ENCODE measurements at regions not wholly inside any gene's neighbourhood (a gene's known extent, or its start where the extent isn't known, plus 50 kb on each side); places are given as distances from the start of the nearest gene placed in this dataset.
A peak's percentile ranks its signal among the peaks of the same experiment; 100 is the strongest.

DNA sequence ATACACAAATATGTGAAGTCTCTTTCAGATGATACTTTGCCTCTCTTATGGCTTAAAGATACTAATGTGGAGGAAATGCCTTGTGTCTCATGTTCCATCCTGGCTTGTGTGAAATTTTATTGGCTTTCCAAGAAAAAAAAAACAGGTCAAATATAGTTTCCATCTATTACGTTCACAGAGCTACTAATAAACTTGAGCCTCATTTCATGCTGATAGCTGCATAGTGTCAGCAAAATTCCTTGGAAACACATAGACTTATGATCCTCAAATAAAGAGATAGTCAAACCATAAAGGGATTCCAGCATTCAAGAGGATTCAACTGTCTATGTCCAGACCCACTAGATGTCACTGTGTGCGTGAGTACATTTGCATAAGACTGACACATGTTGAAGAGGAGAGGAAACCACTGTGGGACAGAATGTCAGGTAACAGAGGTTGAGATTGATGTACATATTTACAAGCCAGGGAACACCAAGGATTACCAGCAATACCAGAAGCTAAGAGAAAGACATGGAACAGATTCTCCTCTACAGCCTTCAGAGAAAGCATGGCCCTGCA lies 266.6 kb downstream of the COL12A1 start:
- peak; percentile 34 for FAIRE-seq
- peaks cover 31% of the 10 kb centered on the region for H3K4me1 Mint-ChIP-seq (ENCODE audit: low read depth, unreplicated experiment)
- no peaks in the 10 kb centered on the region for H3K9me3 Mint-ChIP-seq (ENCODE audit: unreplicated experiment)
- H3K4me2 ChIP-seq (ENCODE audit: low read length) = no peak overlapping the region
- H3K9ac ChIP-seq (ENCODE audit: low read length) = no peak overlapping the region
- H3K27me3 ChIP-seq (ENCODE audit: insufficient read depth, low read length) = no peaks in the 10 kb centered on the region
- no peak overlapping the region for H2AFZ ChIP-seq (ENCODE audit: low read depth, low read length)
- no peak for DNase-seq (ENCODE audit: low read depth)
- no peak overlapping the region for H3K27ac ChIP-seq (ENCODE audit: low read depth, low read length)
- H3K4me1 ChIP-seq (ENCODE audit: insufficient read depth, low read length) = peaks cover 11% of the 10 kb centered on the region
- H3K27me3 Mint-ChIP-seq (ENCODE audit: low read depth, unreplicated experiment) = no peaks in the 10 kb centered on the region
- H3K4me3 ChIP-seq (ENCODE audit: insufficient read depth, low read depth, low read length) = no peak overlapping the region
- H3K9me3 ChIP-seq (ENCODE audit: insufficient read depth, low read depth, low read length) = no peaks in the 10 kb centered on the region
- no peaks in the 10 kb centered on the region for H3K36me3 Mint-ChIP-seq (ENCODE audit: low read depth, unreplicated experiment)
- H4K20me1 ChIP-seq (ENCODE audit: insufficient read depth, low read length) = no peaks in the 10 kb centered on the region
- no peak overlapping the region for H3K27ac Mint-ChIP-seq (ENCODE audit: unreplicated experiment)
- H3K79me2 ChIP-seq (ENCODE audit: insufficient read depth, low read length) = no peaks in the 10 kb centered on the region
- H3K4me3 Mint-ChIP-seq (ENCODE audit: unreplicated experiment) = no peak overlapping the region
- TF ChIP-seq EZH2 (IDR thresholded peaks at IDR 0.05; ENCODE audit: insufficient read depth, low read length) = no peak
- TF ChIP-seq, protein P1, sequence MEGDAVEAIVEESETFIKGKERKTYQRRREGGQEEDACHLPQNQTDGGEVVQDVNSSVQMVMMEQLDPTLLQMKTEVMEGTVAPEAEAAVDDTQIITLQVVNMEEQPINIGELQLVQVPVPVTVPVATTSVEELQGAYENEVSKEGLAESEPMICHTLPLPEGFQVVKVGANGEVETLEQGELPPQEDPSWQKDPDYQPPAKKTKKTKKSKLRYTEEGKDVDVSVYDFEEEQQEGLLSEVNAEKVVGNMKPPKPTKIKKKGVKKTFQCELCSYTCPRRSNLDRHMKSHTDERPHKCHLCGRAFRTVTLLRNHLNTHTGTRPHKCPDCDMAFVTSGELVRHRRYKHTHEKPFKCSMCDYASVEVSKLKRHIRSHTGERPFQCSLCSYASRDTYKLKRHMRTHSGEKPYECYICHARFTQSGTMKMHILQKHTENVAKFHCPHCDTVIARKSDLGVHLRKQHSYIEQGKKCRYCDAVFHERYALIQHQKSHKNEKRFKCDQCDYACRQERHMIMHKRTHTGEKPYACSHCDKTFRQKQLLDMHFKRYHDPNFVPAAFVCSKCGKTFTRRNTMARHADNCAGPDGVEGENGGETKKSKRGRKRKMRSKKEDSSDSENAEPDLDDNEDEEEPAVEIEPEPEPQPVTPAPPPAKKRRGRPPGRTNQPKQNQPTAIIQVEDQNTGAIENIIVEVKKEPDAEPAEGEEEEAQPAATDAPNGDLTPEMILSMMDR (IDR thresholded peaks at IDR 0.05; ENCODE audit: insufficient read depth, low read depth, low read length) = no peak
- H3K36me3 ChIP-seq (ENCODE audit: insufficient read depth, low read length) = no peaks in the 10 kb centered on the region

DNA sequence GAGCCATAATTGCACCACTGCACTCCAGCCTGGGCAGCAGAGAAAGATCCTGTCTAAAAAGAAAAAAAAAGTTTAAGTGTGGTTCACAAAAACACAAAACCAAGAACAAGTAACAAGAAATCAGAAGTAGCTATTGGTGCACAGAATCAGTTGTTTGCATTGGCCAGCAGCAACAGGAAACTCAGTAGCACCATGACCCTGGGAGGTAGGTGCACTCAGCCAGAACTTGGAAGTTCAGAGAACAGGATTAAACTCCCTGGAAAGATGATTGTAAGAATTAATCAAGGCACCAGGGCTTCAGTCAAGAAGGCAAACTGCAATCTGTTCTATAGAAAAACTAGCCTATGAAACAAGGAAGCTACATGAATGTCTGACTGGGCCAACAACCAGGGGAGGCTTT lies 267.9 kb downstream of the COL12A1 start:
- no peak overlapping the region for H2AFZ ChIP-seq (ENCODE audit: low read depth, low read length)
- Mint-ChIP-seq H3K36me3 (ENCODE audit: low read depth, unreplicated experiment) (no peaks in the 10 kb centered on the region), H3K9me3 (ENCODE audit: unreplicated experiment) (no peaks in the 10 kb centered on the region), H3K27me3 (ENCODE audit: low read depth, unreplicated experiment) (no peaks in the 10 kb centered on the region), H3K4me3 (ENCODE audit: unreplicated experiment) (no peak overlapping the region), H3K4me1 (ENCODE audit: low read depth, unreplicated experiment) (peaks cover 31% of the 10 kb centered on the region), H3K27ac (ENCODE audit: unreplicated experiment) (no peak overlapping the region)
- no peak overlapping the region for H3K4me3 ChIP-seq (ENCODE audit: insufficient read depth, low read depth, low read length)
- no peaks in the 10 kb centered on the region for H3K9me3 ChIP-seq (ENCODE audit: insufficient read depth, low read depth, low read length)
- H3K27ac ChIP-seq (ENCODE audit: low read depth, low read length) = no peak overlapping the region
- H3K4me2 ChIP-seq (ENCODE audit: low read length) = no peak overlapping the region
- no peaks in the 10 kb centered on the region for H3K79me2 ChIP-seq (ENCODE audit: insufficient read depth, low read length)
- H3K9ac ChIP-seq (ENCODE audit: low read length) = no peak overlapping the region
- no peak for TF ChIP-seq EZH2 (IDR thresholded peaks at IDR 0.05; ENCODE audit: insufficient read depth, low read length)
- TF ChIP-seq, protein P1 (IDR thresholded peaks at IDR 0.05; ENCODE audit: insufficient read depth, low read depth, low read length) = no peak
- peaks cover 11% of the 10 kb centered on the region for H3K4me1 ChIP-seq (ENCODE audit: insufficient read depth, low read length)
- DNase-seq (ENCODE audit: low read depth) (no peak), FAIRE-seq (no peak)
- no peaks in the 10 kb centered on the region for H3K36me3 ChIP-seq (ENCODE audit: insufficient read depth, low read length)
- no peaks in the 10 kb centered on the region for H4K20me1 ChIP-seq (ENCODE audit: insufficient read depth, low read length)
- H3K27me3 ChIP-seq (ENCODE audit: insufficient read depth, low read length) = no peaks in the 10 kb centered on the region

DNA sequence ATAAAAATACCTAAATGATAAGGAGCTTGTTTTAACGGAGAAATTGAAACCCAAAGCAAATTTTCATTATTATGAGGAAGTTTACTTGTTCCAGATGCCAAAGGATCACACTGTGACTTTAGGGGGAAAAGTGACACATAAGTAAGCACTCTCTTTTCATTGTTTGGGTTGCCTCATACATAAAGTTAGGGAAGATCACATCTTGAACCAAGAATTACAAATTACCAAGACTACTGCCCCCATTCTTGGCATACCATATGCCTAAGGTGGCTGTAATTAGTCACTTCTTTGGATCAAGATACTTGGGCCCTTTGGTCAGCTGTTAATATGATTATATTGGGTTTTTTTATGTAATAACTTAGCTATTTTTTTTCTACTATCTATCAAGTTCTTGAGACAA lies 269.0 kb downstream of the COL12A1 start:
- no peak for FAIRE-seq
- no peak overlapping the region for H3K27ac Mint-ChIP-seq (ENCODE audit: unreplicated experiment)
- H3K79me2 ChIP-seq (ENCODE audit: insufficient read depth, low read length) = no peaks in the 10 kb centered on the region
- no peaks in the 10 kb centered on the region for H4K20me1 ChIP-seq (ENCODE audit: insufficient read depth, low read length)
- H3K27ac ChIP-seq (ENCODE audit: low read depth, low read length) = no peak overlapping the region
- TF ChIP-seq, protein P1 (IDR thresholded peaks at IDR 0.05; ENCODE audit: insufficient read depth, low read depth, low read length) = no peak
- TF ChIP-seq EZH2 (IDR thresholded peaks at IDR 0.05; ENCODE audit: insufficient read depth, low read length) = no peak
- H2AFZ ChIP-seq (ENCODE audit: low read depth, low read length) = no peak overlapping the region
- peaks cover 26% of the 10 kb centered on the region for H3K4me1 Mint-ChIP-seq (ENCODE audit: low read depth, unreplicated experiment)
- H3K4me3 ChIP-seq (ENCODE audit: insufficient read depth, low read depth, low read length) = no peak overlapping the region
- H3K9ac ChIP-seq (ENCODE audit: low read length) = no peak overlapping the region
- no peaks in the 10 kb centered on the region for H3K9me3 ChIP-seq (ENCODE audit: insufficient read depth, low read depth, low read length)
- no peaks in the 10 kb centered on the region for H3K36me3 Mint-ChIP-seq (ENCODE audit: low read depth, unreplicated experiment)
- H3K4me3 Mint-ChIP-seq (ENCODE audit: unreplicated experiment) = no peak overlapping the region
- H3K4me2 ChIP-seq (ENCODE audit: low read length) = peak overlapping the region; percentile 29
- H3K27me3 Mint-ChIP-seq (ENCODE audit: low read depth, unreplicated experiment) = no peaks in the 10 kb centered on the region
- peaks cover 16% of the 10 kb centered on the region for H3K4me1 ChIP-seq (ENCODE audit: insufficient read depth, low read length)
- peak; percentile 80 for DNase-seq (ENCODE audit: low read depth)
- H3K36me3 ChIP-seq (ENCODE audit: insufficient read depth, low read length) = no peaks in the 10 kb centered on the region
- no peaks in the 10 kb centered on the region for H3K27me3 ChIP-seq (ENCODE audit: insufficient read depth, low read length)
- no peaks in the 10 kb centered on the region for H3K9me3 Mint-ChIP-seq (ENCODE audit: unreplicated experiment)

Data from astrocyte (in vitro differentiated cells and primary cell).